Neuronal stem cell (in vitro differentiated cells): ENCODE measurements at regions not wholly inside any gene's neighbourhood (a gene's known extent, or its start where the extent isn't known, plus 50 kb on each side); places are given as distances from the start of the nearest gene placed in this dataset.
A peak's percentile ranks its signal among the peaks of the same experiment; 100 is the strongest.
"Not testable (repeated sequence)": the region's sequence is repeated elsewhere in the genome, so short reads cannot be mapped to it uniquely, and the experiment has no call there.

Experiments
- DNase-seq: peaks from one replicate; pipeline ENCODE4 v3.0.0-alpha.2; 2013; ENCODE audit warnings: low spot score
- H2AFZ ChIP-seq: one replicate; pipeline ENCODE4 v1.6.1; 2013; ENCODE audit warnings: mild to moderate bottlenecking, low read length, inconsistent platforms
- H2AK5ac ChIP-seq: 2 replicates; pipeline ENCODE4 v1.6.1; 2013; ENCODE audit warnings: low read depth, mild to moderate bottlenecking, inconsistent platforms, low read length, moderate library complexity, mixed read lengths
- H2BK120ac ChIP-seq: 2 replicates; pipeline ENCODE4 v1.6.1; 2013; ENCODE audit warnings: low read depth, mild to moderate bottlenecking, inconsistent platforms, low read length, moderate library complexity, mixed read lengths
- H2BK12ac ChIP-seq: one replicate; pipeline ENCODE4 v1.6.1; 2013; ENCODE audit warnings: low read length, inconsistent platforms
- H2BK15ac ChIP-seq: 2 replicates; pipeline ENCODE4 v1.6.1; 2013; ENCODE audit warnings: mild to moderate bottlenecking, low read length, inconsistent platforms, mixed read lengths
- H2BK5ac ChIP-seq: one replicate; pipeline ENCODE4 v1.6.1; 2013; ENCODE audit warnings: inconsistent platforms, mild to moderate bottlenecking, low read length, moderate library complexity
- H3K14ac ChIP-seq: one replicate; pipeline ENCODE4 v1.6.1; 2013; ENCODE audit warnings: low read length, inconsistent platforms
- H3K18ac ChIP-seq: 2 replicates; pipeline ENCODE4 v1.6.1; 2013; ENCODE audit warnings: low read length, inconsistent platforms
- H3K23ac ChIP-seq: 2 replicates; pipeline ENCODE4 v1.6.1; 2013; ENCODE audit warnings: low read depth, mild to moderate bottlenecking, mixed read lengths, low read length, inconsistent platforms; ENCODE audit not compliant: poor library complexity
- H3K27ac ChIP-seq: replicated peaks from 3 replicates; pipeline ENCODE4 v1.5.1; 2013; ENCODE audit warnings: low read length, inconsistent platforms
- H3K27me3 ChIP-seq, 3 experiments: 2 replicates each; pipeline ENCODE4 v1.6.1; 2013; ENCODE audit warnings: low read length in 3 of 3, mild to moderate bottlenecking in 2 of 3, inconsistent platforms in 1 of 3, low read depth in 1 of 3, mixed read lengths in 1 of 3, moderate library complexity in 1 of 3; ENCODE audit not compliant: control insufficient read depth in 3 of 3, insufficient read depth in 3 of 3
- H3K36me3 ChIP-seq, 2 donors: replicated peaks in 1 of 2; 2 replicates each; pipeline ENCODE4 v1.6.1; 2013; ENCODE audit warnings: low read length in 2 of 2; ENCODE audit not compliant: control insufficient read depth in 2 of 2, insufficient read depth in 2 of 2
- H3K4ac ChIP-seq: 2 replicates; pipeline ENCODE4 v1.6.1; 2013; ENCODE audit warnings: inconsistent platforms, mild to moderate bottlenecking, low read length, moderate library complexity
- H3K4me1 ChIP-seq, 2 donors: 1 replicate in 1 of 2; 2 replicates in 1 of 2; pipeline ENCODE4 v1.6.1; 2013; ENCODE audit warnings: low read length in 2 of 2, low read depth in 1 of 2; ENCODE audit not compliant: control insufficient read depth in 2 of 2, insufficient read depth in 1 of 2
- H3K4me2 ChIP-seq: one replicate; pipeline ENCODE4 v1.6.1; 2013; ENCODE audit warnings: mild to moderate bottlenecking, low read length, inconsistent platforms; ENCODE audit not compliant: insufficient read depth, poor library complexity, severe bottlenecking
- H3K4me3 ChIP-seq, 2 donors: 2 replicates each; pipeline ENCODE4 v1.5.1; 2013; ENCODE audit warnings: low read length in 2 of 2, mild to moderate bottlenecking in 2 of 2, inconsistent platforms in 1 of 2, moderate library complexity in 1 of 2
- H3K79me1 ChIP-seq: one replicate; pipeline ENCODE4 v1.6.1; 2013; ENCODE audit warnings: low read depth, mild to moderate bottlenecking, inconsistent platforms, low read length, moderate library complexity
- H3K9ac ChIP-seq: one replicate; pipeline ENCODE4 v1.6.1; 2013; ENCODE audit warnings: mild to moderate bottlenecking, low read depth, low read length, inconsistent platforms; ENCODE audit not compliant: poor library complexity
- H3K9me3 ChIP-seq, 2 donors: replicated peaks in 1 of 2; 2 replicates each; pipeline versions ENCODE3 to v1.6.1; 2013; ENCODE audit warnings: low read length in 2 of 2, mild to moderate bottlenecking in 2 of 2, inconsistent platforms in 1 of 2, low read depth in 1 of 2, mixed read lengths in 1 of 2, moderate library complexity in 1 of 2; ENCODE audit not compliant: control insufficient read depth in 2 of 2, insufficient read depth in 1 of 2
- H4K8ac ChIP-seq: one replicate; pipeline ENCODE4 v1.6.1; 2013; ENCODE audit warnings: low read depth, mild to moderate bottlenecking, inconsistent platforms, low read length, moderate library complexity
- H4K91ac ChIP-seq: one replicate; pipeline ENCODE4 v1.6.1; 2013; ENCODE audit warnings: low read length, low read depth, mild to moderate bottlenecking, inconsistent platforms; ENCODE audit not compliant: poor library complexity
- WGBS, 2 donors: extraction: QIAGEN DNeasy Blood & Tissue Kit; methylation state at CpG; one replicate each; pipeline ENCODE4 v1.1.7; 2013; ENCODE audit warnings: missing lambda C conversion rate in 2 of 2, mixed read lengths in 1 of 2; ENCODE audit not compliant: insufficient read length in 2 of 2, insufficient replicate concordance in 1 of 2; ENCODE audit errors: extremely low coverage in 2 of 2; 5-methylcytosine and 5-hydroxymethylcytosine counted together

GRCh38 chr4:54402880-54403480, 173.9 kb downstream of the PDGFRA start:
- H3K4ac ChIP-seq = no peak overlapping the region
- peaks cover 1 to 11% of the 10 kb centered on the region in 2 donors for H3K4me1 ChIP-seq
- no peaks in the 10 kb centered on the region for H3K36me3 ChIP-seq
- H3K9me3 ChIP-seq = no peaks in the 10 kb centered on the region
- no peak overlapping the region for H3K23ac ChIP-seq
- H4K91ac ChIP-seq = no peak overlapping the region
- no peaks in the 10 kb centered on the region for H3K79me1 ChIP-seq
- H3K18ac ChIP-seq = peak overlapping the region; percentile 7
- no CpG with 5 or more reads among the region's 15 CpGs for WGBS, 2 donors
- H2BK120ac ChIP-seq = no peak overlapping the region
- no peak overlapping the region for H3K9ac ChIP-seq
- H4K8ac ChIP-seq = peak overlapping the region; percentile 57
- H3K4me2 ChIP-seq = no peak overlapping the region
- peak overlapping the region; percentile 66 for H2AFZ ChIP-seq
- DNase-seq = no peak
- H3K4me3 ChIP-seq = no peak overlapping the region
- no peak overlapping the region for H3K27ac ChIP-seq
- no peak overlapping the region for H2AK5ac ChIP-seq
- H3K27me3 ChIP-seq = no peaks in the 10 kb centered on the region
- H2BK15ac ChIP-seq = no peak overlapping the region
- H3K14ac ChIP-seq = peak overlapping the region; percentile 97
- no peak overlapping the region for H2BK5ac ChIP-seq
- no peak overlapping the region for H2BK12ac ChIP-seq

DNA sequence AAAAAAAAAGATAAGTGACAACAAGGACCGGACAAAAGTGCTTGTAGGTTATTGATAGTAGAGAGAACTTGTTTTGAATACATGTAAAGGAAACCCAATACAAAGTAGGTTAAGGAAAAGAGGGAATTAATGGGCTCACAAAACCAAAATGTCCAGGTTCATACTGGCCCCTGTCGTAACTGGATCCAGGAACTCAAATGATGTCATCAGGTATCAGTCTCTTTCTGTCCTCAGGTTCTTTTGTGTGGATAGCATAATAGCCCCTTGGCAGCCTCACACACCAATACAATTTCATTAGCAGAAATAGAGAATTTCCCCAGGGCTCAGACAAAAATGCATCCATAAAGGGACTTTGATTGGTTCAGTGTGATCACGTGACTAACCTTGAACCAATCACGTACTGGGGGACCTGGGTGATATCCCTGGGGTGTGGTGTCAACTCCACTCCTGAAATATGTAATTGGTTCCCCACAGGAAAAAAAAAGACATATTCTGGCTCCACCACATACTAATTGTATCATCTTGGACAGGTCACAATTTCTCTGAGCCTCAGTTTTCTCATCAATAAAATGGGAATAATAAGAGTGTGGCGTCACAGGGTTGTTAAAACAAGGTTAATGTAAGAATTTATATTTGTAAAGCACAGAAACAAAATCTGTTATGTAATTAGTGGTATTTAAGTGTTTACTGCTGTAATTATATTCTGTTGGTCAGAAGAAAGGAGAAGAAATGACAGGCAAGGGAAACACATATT, 174.8 kb downstream of the PDGFRA start:
- Histone ChIP-seq H2BK5ac (no peak overlapping the region), H2AK5ac (no peak overlapping the region), H2BK15ac (no peak overlapping the region), H3K4me3 (no peak overlapping the region), H3K79me1 (no peaks in the 10 kb centered on the region), H3K27ac (no peak overlapping the region), H3K27me3 (no peaks in the 10 kb centered on the region), H3K23ac (no peak overlapping the region), H3K9ac (no peak overlapping the region), H2BK120ac (no peak overlapping the region), H4K91ac (no peak overlapping the region), H3K4me2 (no peak overlapping the region), H3K4ac (no peak overlapping the region), H3K36me3 (no peaks in the 10 kb centered on the region), H4K8ac (no peak overlapping the region), H3K4me1 (peaks cover 1 to 11% of the 10 kb centered on the region in 2 donors), H3K18ac (no peak overlapping the region), H3K14ac (no peak overlapping the region), H2BK12ac (no peak overlapping the region), H2AFZ (no peak overlapping the region), H3K9me3 (no peaks in the 10 kb centered on the region)
- no CpG with 5 or more reads among the region's 5 CpGs for WGBS, 2 donors
- no peak for DNase-seq

- H3K4me2 ChIP-seq, H4K91ac ChIP-seq, H3K79me1 ChIP-seq, H3K4me3 ChIP-seq, H2BK120ac ChIP-seq, H2AK5ac ChIP-seq, H3K4ac ChIP-seq, H3K36me3 ChIP-seq, DNase-seq, H2BK5ac ChIP-seq, H3K9me3 ChIP-seq, H3K14ac ChIP-seq, H3K18ac ChIP-seq, H3K4me1 ChIP-seq, H2BK12ac ChIP-seq, H3K9ac ChIP-seq, H2BK15ac ChIP-seq, H3K27me3 ChIP-seq, H3K23ac ChIP-seq, H4K8ac ChIP-seq, H3K27ac ChIP-seq: not testable (repeated sequence)
- no CpG with 5 or more reads among the region's 7 CpGs for WGBS, 2 donors
- peak overlapping the region; percentile 79 for H2AFZ ChIP-seq
These were observed 180.3 kb downstream of the PDGFRA start for GRCh38 chr4:54409270-54409817.

- Histone ChIP-seq H3K27me3 (no peaks in the 10 kb centered on the region), H3K9ac (no peak overlapping the region), H3K4ac (no peak overlapping the region), H2AFZ (no peak overlapping the region), H3K4me3 (no peak overlapping the region), H2BK5ac (no peak overlapping the region), H2BK15ac (no peak overlapping the region), H4K91ac (no peak overlapping the region), H4K8ac (no peak overlapping the region), H3K36me3 (no peaks in the 10 kb centered on the region), H3K79me1 (no peaks in the 10 kb centered on the region), H3K9me3 (peaks cover 0 to 2% of the 10 kb centered on the region in 2 donors), H3K4me2 (no peak overlapping the region), H3K18ac (no peak overlapping the region), H3K27ac (no peak overlapping the region), H3K23ac (no peak overlapping the region), H2BK120ac (no peak overlapping the region), H3K14ac (no peak overlapping the region), H3K4me1 (no peaks in the 10 kb centered on the region), H2AK5ac (no peak overlapping the region), H2BK12ac (no peak overlapping the region)
- no peak for DNase-seq
These were observed 185.5 kb downstream of the PDGFRA start for GRCh38 chr4:54414545-54414944.
